GM23338 (cell line): ENCODE measurements at regions not wholly inside any gene's neighbourhood (a gene's known extent, or its start where the extent isn't known, plus 50 kb on each side); places are given as distances from the start of the nearest gene placed in this dataset.
"Not testable (repeated sequence)": the region's sequence is repeated elsewhere in the genome, so short reads cannot be mapped to it uniquely, and the experiment has no call there.

Source experiments
- CREB1 ChIP-seq: fragments of 250-450 bp; sonication (Bioruptor Pico); IDR thresholded peaks from 2 replicates; pipeline ENCODE4 v1.5.0; 2020; ENCODE audit warnings: low read depth, mild to moderate bottlenecking, moderate library complexity
- CTCF ChIP-seq, 2 experiments: fragments of 200-600 bp in 1 of 2; sonication (generic) in 1 of 2; conservative IDR thresholded peaks; 2 replicates each; pipeline versions ENCODE4 v1.5.1 to v1.6.1; 2016 to 2017; ENCODE audit warnings: antibody characterized with exemption in 2 of 2, low read depth in 2 of 2, mild to moderate bottlenecking in 2 of 2, moderate library complexity in 1 of 2
- ETS1 ChIP-seq: IDR thresholded peaks from 2 replicates; pipeline ENCODE4 v1.6.1; 2016; ENCODE audit warnings: antibody characterized with exemption
- EZH2 ChIP-seq: fragments of 200-600 bp; sonication (generic); IDR thresholded peaks from one replicate; pipeline ENCODE4 v1.8.0; 2017; ENCODE audit warnings: antibody characterized with exemption, mild to moderate bottlenecking, low read depth; ENCODE audit not compliant: unreplicated experiment
- EZH2phosphoT487 ChIP-seq: fragments of 200-600 bp; sonication (generic); IDR thresholded peaks from one replicate; pipeline ENCODE4 v1.8.1; 2018; ENCODE audit warnings: antibody characterized with exemption; ENCODE audit not compliant: unreplicated experiment
- JUNB ChIP-seq: IDR thresholded peaks from one replicate; pipeline ENCODE4 v1.6.1; 2016; ENCODE audit warnings: antibody characterized with exemption; ENCODE audit not compliant: unreplicated experiment
- NANOG ChIP-seq: IDR thresholded peaks from 2 replicates; pipeline ENCODE4 v1.6.1; 2016; ENCODE audit warnings: antibody characterized with exemption, borderline replicate concordance
- POLR2AphosphoS5 ChIP-seq: IDR thresholded peaks from 2 replicates; pipeline ENCODE4 v1.6.1; 2016; ENCODE audit warnings: antibody characterized with exemption, low read depth
- REST ChIP-seq: IDR thresholded peaks from one replicate; pipeline ENCODE4 v1.6.1; 2018; ENCODE audit warnings: antibody characterized with exemption; ENCODE audit not compliant: unreplicated experiment
- STAT1 ChIP-seq: IDR thresholded peaks from one replicate; pipeline ENCODE4 v1.6.1; 2016; ENCODE audit warnings: antibody characterized with exemption; ENCODE audit not compliant: unreplicated experiment
- ZNF114 ChIP-seq: fragments of 250-450 bp; sonication (Bioruptor Pico); IDR thresholded peaks from 2 replicates; pipeline ENCODE4 v1.5.0; 2020; ENCODE audit warnings: mild to moderate bottlenecking, moderate library complexity
- ZNF331 ChIP-seq: fragments of 250-450 bp; sonication (Bioruptor Pico); IDR thresholded peaks from 2 replicates; pipeline ENCODE4 v1.5.0; 2020; ENCODE audit warnings: low read depth, mild to moderate bottlenecking, moderate library complexity
- ZNF462 ChIP-seq: fragments of 250-450 bp; sonication (Bioruptor Pico); IDR thresholded peaks from 2 replicates; pipeline ENCODE4 v1.5.0; 2020; ENCODE audit warnings: mild to moderate bottlenecking, moderate library complexity

GRCh38 chr9:64121602-64122001 lies 1163.4 kb downstream of the FOXD4L5 start:
- TF ChIP-seq CTCF (conservative IDR thresholded peaks at IDR 0.05; ENCODE audit: low read depth in 2 of 2); POLR2AphosphoS5; EZH2; CREB1 (CRISPR knock-in tag); EZH2phosphoT487; REST; ZNF462 (CRISPR knock-in tag); NANOG; JUNB; ETS1; STAT1; ZNF331 (CRISPR knock-in tag); ZNF114: not testable (repeated sequence)
